BJ (cell line): ENCODE measurements at regions not wholly inside any gene's neighbourhood (a gene's known extent, or its start where the extent isn't known, plus 50 kb on each side); places are given as distances from the start of the nearest gene placed in this dataset.

Experiments used
- CTCF ChIA-PET: fragments of 350-600 bp; formaldehyde crosslinking; extraction: SDS; loops from one replicate; lab custom pipeline; 2021; ENCODE audit warnings: antibody characterized with exemption, inconsistent platforms; lab: Yijun Ruan, JAX
- POLR2A ChIA-PET: fragments of 300-600 bp; sonication (Branson Sonifier 250); formaldehyde crosslinking; extraction: SDS; loops from one replicate; lab custom pipeline; 2021; ENCODE audit warnings: antibody characterized with exemption; lab: Charles Lee
- DNase-seq: peaks from one replicate; pipeline ENCODE4 v3.0.0-alpha.2; 2011; ENCODE audit warnings: low read depth
- H3K27me3 ChIP-seq: 2 replicates; pipeline ENCODE4 v1.6.0; 2011; ENCODE audit warnings: low read length; ENCODE audit not compliant: control insufficient read depth, insufficient read depth
- H3K36me3 ChIP-seq: 2 replicates; pipeline ENCODE4 v1.5.1; 2011; ENCODE audit warnings: low read length; ENCODE audit not compliant: control insufficient read depth, insufficient read depth
- H3K4me3 ChIP-seq: 2 replicates; pipeline ENCODE4 v1.5.1; 2011; ENCODE audit warnings: low read depth, mild to moderate bottlenecking, control low read depth, low read length
- CTCF ChIP-seq: IDR thresholded peaks from 2 replicates; pipeline ENCODE4 v1.5.1; 2011; ENCODE audit warnings: low read depth, mild to moderate bottlenecking, control low read depth, inconsistent platforms, low read length, moderate library complexity; ENCODE audit not compliant: insufficient read depth

- no peak for TF ChIP-seq CTCF
- POLR2A ChIA-PET, result no interaction called here
- Histone ChIP-seq H3K27me3 (no peaks in the 10 kb centered on the region), H3K36me3 (no peaks in the 10 kb centered on the region), H3K4me3 (no peak overlapping the region)
- CTCF ChIA-PET, result interaction anchor here (0.6 to 1.9 kb wide), 3 partner anchors 11 to 252 kb away, joined by 3 to 7 read pairs (median 3); no protein-coding TSS in a partner anchor
- no peak for DNase-seq
Measured at GRCh38 chr4:107391630-107392028, 328.4 kb downstream of the PAPSS1 start.

GRCh38 chr4:107391009-107391629 is 328.9 kb downstream of the PAPSS1 start:
- no peak for TF ChIP-seq CTCF
- Histone ChIP-seq H3K36me3 (no peaks in the 10 kb centered on the region), H3K27me3 (no peaks in the 10 kb centered on the region), H3K4me3 (no peak overlapping the region)
- ChIA-PET CTCF (interaction anchor here (0.6 to 1.9 kb wide), 3 partner anchors 11 to 253 kb away, joined by 3 to 7 read pairs (median 3); no protein-coding TSS in a partner anchor), POLR2A (no interaction called here)
- DNase-seq, result no peak

- CTCF ChIA-PET, result interaction anchor here (0.7 kb wide), 1 partner anchor 27 kb away, joined by 3 read pairs; no protein-coding TSS in a partner anchor
- no peak overlapping the region for H3K4me3 ChIP-seq
- no peak for DNase-seq
- POLR2A ChIA-PET, result no interaction called here
- H3K36me3 ChIP-seq, result no peaks in the 10 kb centered on the region
- no peak for TF ChIP-seq CTCF
- no peaks in the 10 kb centered on the region for H3K27me3 ChIP-seq
Measured at GRCh38 chr4:107389965-107390364, 330.1 kb downstream of the PAPSS1 start.

- DNase-seq, result no peak
- no peak for TF ChIP-seq CTCF
- Histone ChIP-seq H3K27me3 (no peaks in the 10 kb centered on the region), H3K36me3 (no peaks in the 10 kb centered on the region), H3K4me3 (no peak overlapping the region)
- POLR2A ChIA-PET, result no interaction called here
- CTCF ChIA-PET, result no interaction called here
Measured at GRCh38 chr4:107388736-107389274, 331.2 kb downstream of the PAPSS1 start.

- Histone ChIP-seq H3K36me3 (no peaks in the 10 kb centered on the region), H3K4me3 (no peak overlapping the region), H3K27me3 (no peaks in the 10 kb centered on the region)
- ChIA-PET CTCF (interaction anchor here (1.2 to 1.8 kb wide), 2 partner anchors 11 to 136 kb away, joined by 3 to 7 read pairs; no protein-coding TSS in a partner anchor), POLR2A (no interaction called here)
- TF ChIP-seq CTCF, result peak; percentile 46
- DNase-seq, result no peak
Measured at GRCh38 chr4:107380836-107381438, 339.1 kb downstream of the PAPSS1 start.
